Stimulated activated memory B cell treated with anti-CD40 and anti-IgM and Interleukin-4, amounts not matched to agents 10 μg/mL and 1 μg/mL and 100 μg/mL, for 72 hours (primary cell): ENCODE measurements at regions not wholly inside any gene's neighbourhood (a gene's known extent, or its start where the extent isn't known, plus 50 kb on each side); places are given as distances from the start of the nearest gene placed in this dataset.
A peak's percentile ranks its signal among the peaks of the same experiment; 100 is the strongest.

ENCODE experiments used
- ATAC-seq: fragments of 150-1000 bp; cut with Tn5 transposase; 2 replicates; pipeline ENCODE4 v1.10.0; 2021
- H3K27ac Mint-ChIP-seq: one replicate; pipeline ENCODE4 v1.8.0; 2022; ENCODE audit warnings: mild to moderate bottlenecking, mixed read lengths
- H3K27me3 Mint-ChIP-seq: one replicate; pipeline ENCODE4 v1.8.0; 2022; ENCODE audit warnings: mixed read lengths
- H3K36me3 Mint-ChIP-seq: one replicate; pipeline ENCODE4 v1.8.0; 2022; ENCODE audit warnings: mixed read lengths
- H3K4me1 Mint-ChIP-seq: one replicate; pipeline ENCODE4 v1.8.0; 2022; ENCODE audit warnings: mixed read lengths
- H3K4me3 Mint-ChIP-seq: one replicate; pipeline ENCODE4 v1.8.0; 2022; ENCODE audit warnings: mild to moderate bottlenecking, moderate library complexity, mixed read lengths
- H3K9me3 Mint-ChIP-seq: one replicate; pipeline ENCODE4 v1.8.0; 2022; ENCODE audit warnings: mixed read lengths

DNA sequence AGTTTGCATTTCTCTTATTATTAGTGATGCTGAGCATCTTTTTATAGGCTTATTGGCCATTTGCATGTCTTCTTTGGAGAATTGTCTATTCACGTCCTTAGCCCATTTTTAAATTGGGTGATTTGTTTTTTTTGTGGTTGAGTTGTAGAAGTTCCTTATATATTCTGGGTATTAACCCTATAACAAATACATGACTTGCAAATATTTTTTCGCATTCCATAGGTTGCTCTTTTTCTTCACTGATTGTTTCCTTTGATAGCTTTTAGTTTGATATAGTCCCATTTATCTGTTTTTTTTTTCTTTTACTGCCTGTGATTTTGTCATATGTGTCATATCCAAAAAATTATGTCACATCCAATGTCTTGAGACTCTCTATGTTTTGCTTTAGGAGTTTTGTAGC lies 243.6 kb downstream of the GPD2 start:
- ATAC-seq, result no peak
- Mint-ChIP-seq H3K27ac (no peak overlapping the region), H3K9me3 (no peaks in the 10 kb centered on the region), H3K36me3 (no peaks in the 10 kb centered on the region), H3K4me3 (no peak overlapping the region), H3K27me3 (no peaks in the 10 kb centered on the region), H3K4me1 (no peaks in the 10 kb centered on the region)

DNA sequence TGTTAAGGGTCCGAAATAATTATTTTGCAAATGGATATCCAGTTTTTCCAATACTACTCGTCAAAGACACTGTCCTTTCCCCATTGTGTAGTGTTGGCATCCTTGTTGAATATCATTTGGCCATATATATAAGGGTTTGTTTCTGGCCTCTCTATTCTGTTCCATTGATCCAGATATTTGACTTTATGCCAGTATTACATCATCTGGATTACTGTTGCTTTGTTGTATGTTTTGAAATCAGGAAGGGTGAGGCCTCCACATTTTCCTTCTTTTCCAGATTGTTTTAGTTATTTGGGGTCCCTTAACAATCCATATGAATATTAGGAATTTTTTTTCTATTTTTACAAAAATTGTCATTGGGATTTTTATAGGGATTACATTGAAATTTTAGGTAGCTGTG lies 244.1 kb downstream of the GPD2 start:
- no peaks in the 10 kb centered on the region for H3K4me1 Mint-ChIP-seq
- H3K4me3 Mint-ChIP-seq, result no peak overlapping the region
- no peaks in the 10 kb centered on the region for H3K9me3 Mint-ChIP-seq
- H3K27me3 Mint-ChIP-seq, result no peaks in the 10 kb centered on the region
- H3K27ac Mint-ChIP-seq, result no peak overlapping the region
- no peak for ATAC-seq
- H3K36me3 Mint-ChIP-seq, result no peaks in the 10 kb centered on the region

DNA sequence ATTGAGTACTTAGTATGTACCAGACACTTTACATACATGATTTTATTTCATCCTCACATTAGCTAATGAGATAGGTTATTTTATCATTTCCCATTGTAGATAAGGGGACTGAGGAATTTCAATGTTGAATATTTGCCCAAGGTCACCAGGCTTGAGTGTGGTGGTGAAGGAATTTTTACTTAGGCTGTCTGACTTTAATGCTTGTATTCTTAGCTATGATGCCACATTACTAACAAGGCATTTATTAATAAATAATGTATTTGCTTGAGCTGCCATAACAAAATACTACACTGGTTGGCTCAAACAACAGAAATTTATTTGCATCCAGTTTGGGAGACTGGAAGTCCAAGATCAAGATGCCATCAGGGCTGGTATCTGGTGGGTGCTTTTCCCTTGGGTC lies 250.9 kb downstream of the GPD2 start:
- Mint-ChIP-seq H3K36me3 (no peaks in the 10 kb centered on the region), H3K27me3 (peaks cover 9% of the 10 kb centered on the region), H3K9me3 (peaks cover 4% of the 10 kb centered on the region), H3K4me1 (no peaks in the 10 kb centered on the region), H3K4me3 (no peak overlapping the region), H3K27ac (no peak overlapping the region)
- ATAC-seq, result no peak

DNA sequence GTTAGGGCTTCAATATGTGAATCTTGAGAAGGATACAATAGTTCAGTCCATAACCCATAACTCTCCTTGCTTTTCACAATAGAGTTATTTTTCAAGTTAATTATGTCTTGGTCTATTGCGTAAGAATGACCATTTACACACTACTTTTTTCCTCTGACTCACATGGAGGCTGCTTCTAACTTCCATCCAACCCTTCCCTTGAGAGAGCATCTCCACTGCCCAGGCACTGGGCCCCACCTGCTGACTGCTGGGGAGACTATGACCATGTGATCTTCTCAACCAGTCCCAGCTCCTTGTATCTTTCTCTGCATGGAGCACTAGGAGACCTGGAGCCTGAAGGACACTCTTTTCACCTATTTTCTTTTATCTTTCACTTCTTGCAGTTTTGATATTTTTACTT lies 251.5 kb downstream of the GPD2 start:
- Mint-ChIP-seq H3K27me3 (peaks cover 9% of the 10 kb centered on the region), H3K4me3 (no peak overlapping the region), H3K9me3 (peaks cover 4% of the 10 kb centered on the region), H3K27ac (no peak overlapping the region), H3K4me1 (no peaks in the 10 kb centered on the region), H3K36me3 (no peaks in the 10 kb centered on the region)
- no peak for ATAC-seq

DNA sequence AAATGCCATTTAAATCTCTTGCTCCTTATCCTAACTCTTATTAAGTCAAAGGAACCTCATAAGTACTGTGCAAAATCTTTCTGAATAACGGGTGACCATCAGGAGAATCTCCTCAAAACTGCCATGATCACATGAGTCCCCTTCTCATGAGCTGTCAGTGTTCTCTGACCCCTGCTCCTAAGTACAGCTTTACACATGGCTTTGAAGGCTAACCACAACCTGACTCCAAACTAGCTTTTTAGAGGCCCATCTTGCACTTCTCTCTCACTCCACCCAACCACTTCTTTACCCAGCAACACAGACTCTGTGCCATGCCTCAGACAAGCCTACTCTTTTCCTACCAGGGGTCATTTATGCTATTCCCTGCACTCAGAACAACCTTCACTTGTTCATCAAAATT lies 253.8 kb downstream of the GPD2 start:
- no peaks in the 10 kb centered on the region for H3K36me3 Mint-ChIP-seq
- peaks cover 9% of the 10 kb centered on the region for H3K27me3 Mint-ChIP-seq
- H3K4me1 Mint-ChIP-seq, result no peaks in the 10 kb centered on the region
- H3K4me3 Mint-ChIP-seq, result no peak overlapping the region
- no peak for ATAC-seq
- H3K9me3 Mint-ChIP-seq, result peaks cover 4% of the 10 kb centered on the region
- no peak overlapping the region for H3K27ac Mint-ChIP-seq

DNA sequence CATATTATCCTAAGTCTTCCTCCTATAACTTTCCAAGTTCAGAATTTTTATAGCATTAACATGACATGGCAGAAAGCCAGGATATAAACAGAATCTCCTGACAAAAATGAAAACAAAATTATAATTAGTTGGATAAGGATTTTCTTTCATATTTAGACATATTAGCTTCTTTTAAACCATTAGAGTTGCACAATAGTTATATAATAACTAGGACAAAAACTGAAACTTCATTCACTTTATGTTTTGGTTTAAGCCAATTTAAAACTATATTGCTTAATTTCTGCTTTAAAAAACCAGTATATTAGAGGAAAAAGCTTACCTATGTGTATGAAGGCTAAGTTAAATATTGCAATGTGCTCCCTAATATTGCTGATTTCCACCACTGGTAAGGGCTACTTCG lies 254.8 kb downstream of the GPD2 start:
- Mint-ChIP-seq H3K4me1 (no peaks in the 10 kb centered on the region), H3K9me3 (peaks cover 4% of the 10 kb centered on the region), H3K27me3 (peaks cover 9% of the 10 kb centered on the region), H3K36me3 (no peaks in the 10 kb centered on the region), H3K4me3 (no peak overlapping the region), H3K27ac (no peak overlapping the region)
- ATAC-seq, result no peak

DNA sequence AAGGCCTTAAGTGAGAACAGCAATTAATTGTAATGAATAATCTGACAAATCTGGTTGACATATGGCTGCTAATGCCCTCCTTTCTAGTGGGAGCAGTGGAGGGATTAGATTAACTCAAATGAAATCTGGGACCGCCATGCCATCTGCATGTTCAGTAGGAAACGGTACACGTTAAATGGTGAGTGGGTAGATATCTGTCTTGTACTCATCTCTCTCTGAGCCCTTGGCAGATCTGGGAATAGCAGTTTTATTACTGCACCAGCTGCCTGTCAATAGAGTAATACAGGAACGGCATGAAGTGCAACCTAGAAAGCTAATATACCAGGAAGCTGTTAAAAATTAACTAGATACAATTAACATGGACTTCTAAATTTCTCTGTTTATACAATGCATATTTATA lies 258.8 kb downstream of the GPD2 start:
- no peaks in the 10 kb centered on the region for H3K36me3 Mint-ChIP-seq
- no peaks in the 10 kb centered on the region for H3K4me1 Mint-ChIP-seq
- no peak overlapping the region for H3K4me3 Mint-ChIP-seq
- H3K27me3 Mint-ChIP-seq, result peaks cover 5% of the 10 kb centered on the region
- no peak for ATAC-seq
- H3K27ac Mint-ChIP-seq, result no peak overlapping the region
- H3K9me3 Mint-ChIP-seq, result no peaks in the 10 kb centered on the region

DNA sequence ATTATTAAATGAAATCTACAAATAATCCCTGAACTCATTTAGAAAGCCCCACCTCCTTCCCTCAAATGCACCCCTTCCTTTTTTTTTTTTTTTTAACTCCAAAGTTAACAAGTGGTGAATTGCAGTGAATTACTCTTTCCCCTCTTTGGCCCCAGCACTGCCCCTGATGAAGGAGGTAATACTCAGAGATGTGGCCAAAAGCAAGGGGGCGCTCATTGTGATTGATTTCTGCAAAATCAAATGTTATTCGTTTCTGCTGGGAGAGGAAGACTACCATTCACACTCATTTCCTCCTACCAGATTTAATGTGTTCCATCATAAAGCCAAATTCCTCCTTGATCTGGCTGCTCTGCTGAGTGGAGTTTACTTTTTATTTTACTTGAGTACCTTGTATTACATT lies 259.4 kb downstream of the GPD2 start:
- Mint-ChIP-seq H3K4me3 (no peak overlapping the region), H3K27me3 (no peaks in the 10 kb centered on the region), H3K36me3 (no peaks in the 10 kb centered on the region), H3K9me3 (no peaks in the 10 kb centered on the region), H3K27ac (no peak overlapping the region), H3K4me1 (no peaks in the 10 kb centered on the region)
- ATAC-seq, result no peak

DNA sequence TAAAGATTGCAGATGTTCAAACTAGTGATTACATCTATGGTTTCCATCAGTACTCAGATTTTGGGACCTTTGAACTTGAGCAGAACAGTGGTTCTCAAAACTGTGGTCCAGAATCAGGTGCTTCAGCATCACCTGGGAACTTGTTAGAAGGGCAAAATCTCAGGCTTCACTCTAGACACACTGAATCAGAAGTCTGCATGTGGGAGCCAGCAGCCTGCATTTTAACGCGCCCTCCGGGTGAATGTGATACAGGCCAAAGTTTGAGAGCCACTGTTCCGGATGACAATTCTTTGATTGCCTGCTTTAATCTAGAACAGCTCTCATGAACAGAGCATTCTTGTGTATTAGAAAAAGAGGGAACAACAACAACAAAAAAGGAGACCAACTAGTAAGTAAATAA lies 261.7 kb downstream of the GPD2 start:
- Mint-ChIP-seq H3K9me3 (no peaks in the 10 kb centered on the region), H3K27me3 (no peaks in the 10 kb centered on the region), H3K36me3 (no peaks in the 10 kb centered on the region), H3K4me3 (no peak overlapping the region), H3K27ac (no peak overlapping the region), H3K4me1 (no peaks in the 10 kb centered on the region)
- ATAC-seq, result no peak

DNA sequence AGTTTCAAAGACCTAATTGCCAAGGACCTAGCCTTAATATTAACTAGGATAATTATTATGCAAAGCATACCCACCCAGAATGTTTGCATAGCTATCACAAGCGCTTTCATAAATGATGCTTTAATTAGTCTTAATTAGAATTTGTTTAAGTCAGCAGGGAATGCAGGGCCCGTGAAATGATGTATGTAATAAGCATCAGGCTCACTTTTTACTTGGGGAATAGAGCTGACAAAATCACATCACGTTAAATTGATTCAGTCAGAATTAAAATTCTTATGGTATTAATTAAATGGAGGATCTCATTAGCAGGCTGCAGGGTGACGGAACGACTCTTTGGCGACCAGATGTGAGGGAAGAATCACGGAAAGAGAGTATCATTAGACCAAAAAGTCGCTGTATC lies 264.5 kb downstream of the GPD2 start:
- Mint-ChIP-seq H3K27me3 (no peaks in the 10 kb centered on the region), H3K27ac (no peak overlapping the region)

DNA sequence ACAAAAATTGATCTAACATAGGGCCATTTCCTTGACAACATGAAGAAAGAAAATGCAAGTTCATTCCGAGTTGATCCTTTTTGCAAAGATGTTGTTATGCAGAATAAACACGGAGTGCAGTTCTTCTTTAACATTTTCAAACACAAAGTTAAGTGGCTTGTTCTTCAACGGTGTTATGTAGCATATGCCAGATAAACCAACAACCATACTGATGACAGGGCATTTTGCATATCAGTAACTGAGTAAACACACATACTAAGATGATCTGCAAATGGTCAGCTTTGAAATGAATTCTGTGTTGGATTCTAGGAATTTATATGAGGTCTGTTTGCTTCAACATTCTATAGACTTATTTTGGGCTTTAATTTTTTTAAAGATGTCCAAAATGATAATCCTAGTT lies 266.4 kb downstream of the GPD2 start:
- H3K9me3 Mint-ChIP-seq, result no peaks in the 10 kb centered on the region
- ATAC-seq, result no peak
- H3K4me3 Mint-ChIP-seq, result no peak overlapping the region
- no peaks in the 10 kb centered on the region for H3K27me3 Mint-ChIP-seq
- no peaks in the 10 kb centered on the region for H3K36me3 Mint-ChIP-seq
- H3K4me1 Mint-ChIP-seq, result no peaks in the 10 kb centered on the region
- H3K27ac Mint-ChIP-seq, result no peak overlapping the region

More for the DNA sequence above, 264.5 kb downstream of the GPD2 start:
- H3K36me3 Mint-ChIP-seq, result no peaks in the 10 kb centered on the region
- no peaks in the 10 kb centered on the region for H3K4me1 Mint-ChIP-seq
- no peak overlapping the region for H3K4me3 Mint-ChIP-seq
- no peaks in the 10 kb centered on the region for H3K9me3 Mint-ChIP-seq
- no peak for ATAC-seq

DNA sequence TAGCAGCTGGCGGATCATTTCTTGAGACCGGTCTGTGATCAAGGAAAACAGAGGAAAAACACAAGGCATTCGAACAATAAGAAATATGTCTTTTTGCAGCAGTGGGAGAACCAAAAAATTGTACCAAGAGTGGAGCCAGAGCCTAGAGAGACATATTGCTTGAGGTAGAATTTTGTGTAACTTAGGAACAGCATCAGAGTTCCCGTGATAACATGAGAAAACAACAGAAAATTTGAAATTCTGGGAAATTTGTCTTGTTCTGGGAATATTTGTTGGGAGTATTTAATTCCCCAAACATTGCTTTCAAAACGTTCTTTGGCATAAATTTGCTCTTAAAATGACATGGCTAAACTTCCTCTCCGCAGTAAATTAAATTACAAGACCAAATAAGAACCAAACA lies 267.5 kb downstream of the GPD2 start:
- ATAC-seq, result no peak
- H3K4me1 Mint-ChIP-seq, result no peaks in the 10 kb centered on the region
- no peak overlapping the region for H3K27ac Mint-ChIP-seq
- no peak overlapping the region for H3K4me3 Mint-ChIP-seq
- no peaks in the 10 kb centered on the region for H3K9me3 Mint-ChIP-seq
- no peaks in the 10 kb centered on the region for H3K27me3 Mint-ChIP-seq
- H3K36me3 Mint-ChIP-seq, result no peaks in the 10 kb centered on the region

DNA sequence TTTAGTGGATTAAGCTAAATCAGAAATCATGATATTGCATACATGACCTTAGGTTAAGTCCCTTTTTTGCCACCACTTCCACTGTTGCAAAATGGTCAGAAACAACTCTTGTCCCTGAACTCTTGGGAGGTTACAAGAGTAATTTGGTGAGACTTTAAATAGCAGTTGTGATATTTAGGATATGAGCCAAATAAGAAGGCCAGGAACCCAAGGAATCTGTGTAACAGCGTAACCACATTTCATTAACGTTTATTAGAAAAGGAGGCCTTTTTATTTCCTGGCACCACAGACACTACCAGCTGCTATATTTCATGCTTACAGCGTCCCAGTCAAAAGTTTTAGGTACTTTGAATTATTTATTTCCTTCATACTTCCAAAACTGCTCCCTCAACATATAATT lies 268.0 kb downstream of the GPD2 start:
- ATAC-seq, result no peak
- no peaks in the 10 kb centered on the region for H3K9me3 Mint-ChIP-seq

DNA sequence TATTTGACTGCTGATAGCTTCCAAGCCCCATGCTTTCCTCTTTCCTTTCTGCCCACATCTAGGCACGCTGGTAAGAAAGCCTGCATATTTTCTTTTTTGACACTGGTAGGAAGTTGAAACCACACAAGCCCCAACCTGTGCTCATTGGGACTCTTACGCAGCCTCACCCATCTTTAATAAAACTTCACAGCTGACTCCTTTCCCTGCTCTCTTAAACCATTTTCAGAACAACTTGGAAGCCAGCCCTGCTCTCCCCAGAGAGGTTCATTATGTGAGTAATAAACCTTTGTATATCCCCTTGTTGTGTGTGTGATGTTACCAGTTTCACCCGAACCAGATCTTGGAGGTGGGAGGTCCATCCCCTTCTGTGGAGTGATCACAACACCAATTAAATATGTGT lies 268.4 kb downstream of the GPD2 start:
- H3K27ac Mint-ChIP-seq, result no peak overlapping the region
- ATAC-seq, result no peak
- no peaks in the 10 kb centered on the region for H3K36me3 Mint-ChIP-seq
- no peaks in the 10 kb centered on the region for H3K4me1 Mint-ChIP-seq
- no peaks in the 10 kb centered on the region for H3K9me3 Mint-ChIP-seq
- no peaks in the 10 kb centered on the region for H3K27me3 Mint-ChIP-seq
- H3K4me3 Mint-ChIP-seq, result no peak overlapping the region

More for the DNA sequence above, 268.0 kb downstream of the GPD2 start:
- no peaks in the 10 kb centered on the region for H3K4me1 Mint-ChIP-seq
- no peaks in the 10 kb centered on the region for H3K27me3 Mint-ChIP-seq
- no peaks in the 10 kb centered on the region for H3K36me3 Mint-ChIP-seq
- H3K27ac Mint-ChIP-seq, result no peak overlapping the region
- H3K4me3 Mint-ChIP-seq, result no peak overlapping the region

DNA sequence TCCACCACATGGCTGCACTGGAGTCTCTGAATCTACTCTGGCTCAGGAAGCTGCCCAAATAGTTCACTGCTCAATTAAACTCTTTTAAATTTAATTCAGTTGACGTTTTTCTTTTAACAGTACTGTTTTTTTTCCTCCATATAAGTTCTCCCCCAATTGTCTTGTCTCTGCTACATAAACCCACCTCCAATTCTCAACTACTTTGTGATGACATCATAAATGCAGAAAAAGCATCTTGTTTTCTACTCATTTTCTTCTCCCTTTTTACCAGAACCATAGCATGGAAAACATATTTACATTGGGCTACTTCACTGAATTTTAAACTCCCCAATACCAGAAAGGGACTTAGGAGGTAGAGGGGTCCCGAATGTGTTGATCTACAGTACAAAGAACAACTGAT lies 270.4 kb downstream of the GPD2 start:
- Mint-ChIP-seq H3K27me3 (no peaks in the 10 kb centered on the region), H3K27ac (no peak overlapping the region), H3K4me3 (no peak overlapping the region), H3K36me3 (no peaks in the 10 kb centered on the region), H3K9me3 (no peaks in the 10 kb centered on the region), H3K4me1 (no peaks in the 10 kb centered on the region)
- ATAC-seq, result no peak

DNA sequence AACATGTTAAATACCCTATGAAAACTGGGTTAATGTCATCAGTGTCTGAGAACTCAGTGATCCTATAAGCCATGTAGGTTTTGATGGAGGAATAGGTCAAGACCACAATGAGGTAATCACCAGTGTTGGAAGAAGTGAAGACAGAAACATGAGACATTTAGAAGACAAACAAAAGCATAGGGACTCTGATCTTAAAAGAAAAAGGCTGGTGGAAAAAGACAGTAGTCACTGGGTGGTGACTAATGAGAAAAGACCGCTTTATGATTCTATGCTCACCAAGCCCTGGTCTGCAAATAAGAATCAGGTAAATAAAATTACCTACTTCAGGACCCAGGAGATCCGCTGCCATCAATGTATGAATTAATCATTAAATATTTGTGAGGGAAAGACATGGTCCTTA lies 271.9 kb downstream of the GPD2 start:
- Mint-ChIP-seq H3K9me3 (no peaks in the 10 kb centered on the region), H3K27ac (no peak overlapping the region), H3K27me3 (no peaks in the 10 kb centered on the region), H3K4me3 (no peak overlapping the region), H3K36me3 (no peaks in the 10 kb centered on the region), H3K4me1 (no peaks in the 10 kb centered on the region)
- ATAC-seq, result no peak

DNA sequence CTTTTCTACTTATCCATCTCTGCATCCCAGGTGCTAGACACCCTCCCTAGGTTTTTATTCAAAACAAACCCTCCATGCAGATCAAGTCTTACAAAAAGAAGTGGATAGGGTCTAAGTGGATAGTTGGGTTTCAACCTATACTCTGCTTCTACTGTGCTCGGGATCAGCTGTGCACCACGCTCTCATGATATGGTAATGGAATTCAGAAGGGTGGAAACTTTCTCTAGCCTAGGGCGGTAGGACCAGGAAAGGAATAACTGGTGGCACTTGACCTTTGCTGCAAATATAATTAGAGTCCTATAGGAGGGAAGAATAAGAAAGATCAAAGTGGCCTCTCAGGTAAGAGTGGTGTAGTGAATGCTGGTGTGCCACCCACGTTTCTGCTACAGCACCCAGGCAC lies 272.9 kb downstream of the GPD2 start:
- peak; percentile 20 for ATAC-seq
- H3K4me3 Mint-ChIP-seq, result no peak overlapping the region

More for the DNA sequence above, 272.9 kb downstream of the GPD2 start:
- Mint-ChIP-seq H3K4me1 (no peaks in the 10 kb centered on the region), H3K27ac (no peak overlapping the region), H3K9me3 (no peaks in the 10 kb centered on the region), H3K27me3 (no peaks in the 10 kb centered on the region), H3K36me3 (no peaks in the 10 kb centered on the region)
